HepG2 (cell line): ENCODE measurements at regions not wholly inside any gene's neighbourhood (a gene's known extent, or its start where the extent isn't known, plus 50 kb on each side); places are given as distances from the start of the nearest gene placed in this dataset.

Source experiments
- BCL6 ChIP-seq: IDR thresholded peaks from 2 replicates; pipeline ENCODE4 v1.6.1; 2016; ENCODE audit warnings: missing genetic modification reagents, missing compliant biosample characterization
- JUND ChIP-seq: sonication (generic); formaldehyde crosslinking; IDR thresholded peaks from 2 replicates; pipeline ENCODE4 v1.8.0; 2022; ENCODE audit warnings: mild to moderate bottlenecking, missing genetic modification reagents
- ZNF513 ChIP-seq: sonication (generic); formaldehyde crosslinking; conservative IDR thresholded peaks from 2 replicates; pipeline ENCODE4 v1.5.0; 2020; ENCODE audit warnings: missing genetic modification reagents

GRCh38 chr6:41440958-41441357 lies 105.2 kb upstream of the FOXP4 start:
- TF ChIP-seq ZNF513 (CRISPR knock-in tag): no peak
- no peak for TF ChIP-seq JUND
- no peak for TF ChIP-seq BCL6
